GM19240 (cell line): ENCODE measurements at regions not wholly inside any gene's neighbourhood (a gene's known extent, or its start where the extent isn't known, plus 50 kb on each side); places are given as distances from the start of the nearest gene placed in this dataset.

Experiments
- DNase-seq: peaks from one replicate; pipeline ENCODE4 v3.0.0; 2011; ENCODE audit warnings: low spot score; ENCODE audit not compliant: insufficient read length

DNA sequence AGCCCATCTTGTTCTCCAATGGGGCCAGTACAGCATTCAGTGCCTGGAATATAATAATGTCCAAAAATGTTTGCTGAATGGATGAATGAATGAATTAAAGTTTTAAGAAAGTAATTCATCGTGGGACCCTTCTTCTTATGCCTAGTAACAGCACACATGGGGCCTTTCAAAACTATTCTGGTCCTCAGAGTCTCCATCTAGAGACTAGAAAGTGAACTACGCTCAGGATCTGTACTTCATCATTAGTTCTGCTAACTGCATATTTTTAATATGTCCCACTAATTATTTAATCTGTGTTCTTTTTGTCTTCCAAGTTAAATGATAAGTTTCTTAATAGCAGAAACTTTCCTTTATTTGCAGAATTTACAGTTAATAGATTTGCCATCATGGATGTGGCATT is 172.5 kb downstream of the SMAD2 start:
- DNase-seq, result no peak

DNA sequence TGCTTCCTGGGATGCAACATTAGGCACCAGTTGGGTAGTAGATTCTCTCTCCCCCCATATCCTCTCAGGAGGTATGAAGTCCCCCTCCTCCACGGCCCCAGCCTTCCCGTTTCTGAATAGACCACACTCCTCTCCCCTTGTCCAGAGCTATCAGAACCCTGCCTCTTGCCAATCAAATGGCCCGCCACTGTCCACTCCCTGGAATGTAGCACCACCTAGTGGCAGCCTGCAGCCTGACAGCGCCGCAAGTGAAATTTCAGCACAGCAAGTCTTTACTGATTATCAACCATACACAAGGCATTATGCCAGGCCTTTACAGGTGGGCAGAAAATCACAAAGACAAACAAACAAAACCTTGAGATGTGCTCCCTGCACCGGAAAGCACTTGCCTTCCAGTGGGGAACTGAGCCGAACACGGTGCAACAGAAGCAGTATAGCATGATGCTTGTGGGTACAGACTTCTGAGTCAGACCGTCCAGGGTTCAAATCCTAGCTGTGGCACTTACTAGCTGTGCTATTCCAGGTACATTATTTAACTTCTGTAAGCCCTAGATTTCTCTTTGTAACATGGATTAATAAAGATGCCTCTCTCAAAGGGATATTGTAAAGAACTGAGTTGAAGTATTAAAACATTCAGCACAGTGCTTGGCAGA is 174.0 kb downstream of the SMAD2 start:
- peak; percentile 28 for DNase-seq

DNA sequence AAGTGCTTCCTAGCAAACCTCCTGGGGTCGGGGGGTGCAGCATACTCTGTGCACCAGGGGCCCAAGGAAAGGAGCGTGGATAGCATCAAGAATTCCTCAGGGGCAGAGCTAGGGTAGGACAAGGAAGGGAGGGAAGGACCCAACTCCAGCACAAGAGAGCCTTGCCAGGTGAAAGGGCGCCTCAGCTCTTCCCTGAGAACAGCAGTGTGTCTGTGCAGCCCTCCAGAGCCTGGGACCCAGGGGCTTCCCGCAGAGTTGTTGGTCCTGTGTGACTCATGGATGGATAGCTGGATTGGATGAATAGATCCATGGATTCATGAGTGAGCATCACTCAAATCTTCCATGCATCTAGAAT is 175.4 kb downstream of the SMAD2 start:
- no peak for DNase-seq

DNA sequence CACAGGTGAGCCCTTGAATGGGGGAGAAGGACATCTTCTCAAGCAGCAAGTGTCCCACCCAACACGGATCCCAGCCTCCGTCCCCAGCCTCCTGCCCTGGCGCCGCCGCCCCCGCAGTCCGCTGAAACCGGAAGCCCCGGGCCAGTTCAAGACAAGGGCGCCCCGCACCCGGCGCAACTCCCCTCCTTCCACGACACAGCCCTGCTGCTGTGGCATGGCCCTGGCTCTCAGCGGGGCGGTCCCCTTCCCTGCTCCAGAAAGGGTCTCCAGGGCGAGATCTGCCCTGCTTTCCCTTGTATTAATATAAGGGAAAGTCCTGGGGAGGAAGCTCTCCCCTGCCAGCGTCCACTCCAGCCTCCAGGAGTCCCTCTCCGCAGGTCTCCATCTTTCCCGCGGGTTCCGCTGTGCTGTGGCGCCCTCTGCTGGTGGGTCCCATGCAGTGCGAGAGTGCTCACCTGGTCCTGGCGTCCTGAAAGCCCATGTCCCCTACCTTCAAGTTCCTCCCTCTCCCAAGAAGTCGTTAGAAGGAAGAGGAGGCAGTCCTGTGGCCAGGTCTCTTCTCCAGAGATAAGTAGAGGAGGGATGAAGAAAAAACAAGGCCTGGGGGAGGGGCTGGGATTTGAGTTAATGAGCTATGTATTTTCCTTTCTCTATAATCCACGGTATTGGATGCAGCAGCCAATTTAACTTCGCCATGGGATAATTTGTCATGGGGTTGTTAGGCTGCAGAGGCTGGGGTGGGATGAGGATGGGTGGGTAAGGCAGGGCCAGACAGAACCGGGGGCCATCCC is 176.0 kb downstream of the SMAD2 start:
- peak; percentile 23 for DNase-seq

DNA sequence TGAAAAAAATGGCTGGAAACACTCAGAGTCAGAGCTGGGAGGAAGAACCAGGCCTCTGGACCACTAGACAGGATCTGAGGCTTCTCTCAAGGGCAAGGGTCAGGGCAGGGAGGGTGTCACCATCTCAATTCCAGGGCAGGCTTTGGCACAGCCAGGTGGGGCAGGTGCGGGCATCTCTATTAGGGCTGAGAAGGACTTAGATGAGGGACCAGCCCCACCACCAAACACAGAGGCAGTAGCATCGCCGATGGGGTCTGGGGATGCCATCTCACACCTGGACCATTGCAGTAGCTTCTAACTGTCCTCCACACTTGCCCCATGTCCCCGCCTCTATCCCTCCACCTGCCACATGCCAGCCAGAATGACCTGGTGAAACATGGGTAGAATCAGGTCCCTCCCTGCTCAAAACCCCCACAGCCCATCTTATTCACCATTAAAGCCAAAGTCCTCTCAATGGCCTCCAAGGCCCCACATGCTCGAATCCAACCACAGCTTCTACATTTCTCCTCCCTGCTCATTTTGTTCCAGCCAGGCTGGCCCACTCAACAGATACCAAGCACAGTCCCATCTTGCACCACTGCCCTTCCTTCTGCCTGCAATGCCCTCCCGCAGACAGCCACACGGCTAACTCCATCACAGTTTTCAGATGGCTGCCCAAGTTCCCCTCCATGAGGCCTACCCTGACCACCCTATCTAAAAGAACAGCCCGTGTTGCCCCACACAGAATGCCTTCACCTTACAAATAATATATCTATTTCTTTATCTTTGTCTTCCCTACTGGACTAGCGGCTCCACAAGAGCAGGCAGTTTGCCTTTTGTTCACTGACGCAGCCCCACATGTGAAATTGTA is 177.4 kb downstream of the SMAD2 start:
- DNase-seq, result no peak

DNA sequence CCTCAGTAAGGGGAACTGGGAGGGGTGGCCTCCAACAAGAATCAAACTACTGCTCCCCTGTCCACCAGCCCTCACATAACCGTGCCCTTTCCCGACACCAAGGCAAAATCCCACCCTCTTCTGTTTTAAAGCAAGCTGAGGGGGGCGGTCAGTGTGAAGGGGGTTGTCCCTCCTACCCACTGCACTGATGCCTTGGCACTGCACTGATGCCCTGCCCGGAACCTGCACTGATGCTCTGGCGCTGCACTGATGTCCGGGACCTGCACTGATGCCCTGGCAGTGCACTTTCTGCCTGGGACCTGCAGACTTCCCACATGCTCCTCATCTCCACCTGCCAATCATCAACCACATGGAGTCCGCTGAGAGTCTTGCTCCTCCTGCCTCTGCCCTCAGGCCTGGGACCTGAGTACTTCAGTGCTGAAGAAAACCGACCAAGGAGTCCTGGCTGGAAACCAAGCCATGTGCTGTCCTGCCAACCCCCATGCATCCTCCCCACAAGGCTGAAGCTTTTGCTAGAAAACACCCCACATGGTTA is 179.5 kb downstream of the SMAD2 start:
- DNase-seq, result no peak

DNA sequence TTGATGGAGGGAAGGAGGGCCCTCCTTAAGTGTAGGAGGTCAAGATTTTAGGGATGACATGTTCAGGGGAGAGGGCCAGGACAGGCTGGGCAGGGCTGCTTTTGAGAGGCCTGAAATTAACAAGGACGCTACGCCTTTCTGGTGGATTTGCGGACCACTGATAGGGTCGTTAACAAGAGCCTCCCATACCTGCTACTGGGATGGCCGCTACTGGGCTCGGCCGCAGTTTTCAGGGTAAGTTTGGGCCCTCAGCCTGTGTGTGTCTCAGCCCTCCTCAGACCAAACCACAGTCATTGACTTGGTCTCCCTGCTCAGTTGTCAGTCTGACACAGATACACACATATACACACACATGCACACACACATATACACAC is 180.9 kb downstream of the SMAD2 start:
- DNase-seq, result no peak

DNA sequence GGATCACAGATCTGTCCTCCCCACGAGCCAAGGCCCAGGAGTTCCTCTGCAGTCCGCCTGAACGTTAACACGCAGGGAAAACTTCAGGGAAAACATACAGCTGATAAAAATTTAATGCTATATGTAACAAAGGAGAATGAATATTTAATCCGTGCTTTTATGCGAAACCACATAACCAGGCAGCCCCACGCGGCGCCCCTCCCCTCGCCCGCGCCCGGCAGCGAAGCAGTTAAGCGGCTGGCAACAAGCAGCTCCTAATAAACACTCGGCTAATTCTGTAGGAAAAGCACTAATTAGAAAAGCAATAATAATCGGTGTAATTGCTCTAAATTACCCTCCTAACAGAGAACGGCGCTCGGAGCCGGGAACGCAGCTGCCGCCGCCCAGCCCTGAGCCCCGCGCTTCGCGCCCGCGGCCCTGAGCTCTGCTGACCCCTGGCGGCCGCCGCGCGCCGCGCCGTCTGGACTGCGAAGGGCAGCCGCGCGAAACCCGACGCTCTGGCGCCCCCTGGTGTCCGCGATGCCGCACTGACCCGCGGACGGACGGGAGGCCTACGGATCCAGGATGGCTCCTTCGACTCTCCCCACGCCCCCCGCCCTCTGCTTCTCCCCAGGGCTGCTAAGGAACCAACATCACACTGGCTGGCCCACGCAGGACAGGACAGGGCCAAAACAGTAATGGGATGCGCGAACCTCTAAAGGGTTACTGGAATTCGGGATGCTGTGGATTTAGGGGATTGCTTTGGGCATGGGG is 181.4 kb downstream of the SMAD2 start:
- DNase-seq, result peak; percentile 66

DNA sequence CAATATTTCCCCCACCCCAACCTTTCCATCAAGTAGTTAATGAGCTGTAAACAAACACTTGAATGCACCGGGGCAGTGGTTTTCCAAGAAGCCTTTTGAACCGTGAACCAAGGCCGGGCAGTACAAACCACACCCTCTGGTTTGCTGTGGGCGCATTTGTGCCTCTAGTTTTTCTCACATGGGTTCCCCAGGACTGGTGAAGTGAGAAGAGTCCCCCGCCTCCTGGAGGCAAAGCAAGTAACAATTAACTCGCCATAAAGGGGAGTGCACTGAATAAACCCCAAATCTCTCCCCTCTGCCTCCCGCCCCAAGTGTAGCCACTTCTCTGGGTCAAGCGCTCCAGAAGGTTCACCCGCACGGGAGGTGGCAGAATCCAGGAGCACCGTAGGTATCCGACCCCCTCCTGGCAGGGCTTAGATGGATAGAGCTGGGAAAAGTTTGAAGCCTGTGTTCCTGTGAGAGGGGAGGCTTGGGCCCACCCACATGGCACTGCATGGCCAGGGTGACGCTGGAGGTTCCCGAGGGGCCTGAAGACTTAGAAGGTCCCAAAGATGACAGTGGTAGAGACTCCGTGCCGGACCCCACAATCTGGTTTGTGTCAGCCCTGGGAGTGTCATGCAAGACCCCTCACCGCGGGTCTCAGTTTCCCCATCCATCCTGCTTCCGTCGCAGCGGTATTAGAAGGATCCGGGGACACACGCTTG is 182.2 kb downstream of the SMAD2 start:
- no peak for DNase-seq

DNA sequence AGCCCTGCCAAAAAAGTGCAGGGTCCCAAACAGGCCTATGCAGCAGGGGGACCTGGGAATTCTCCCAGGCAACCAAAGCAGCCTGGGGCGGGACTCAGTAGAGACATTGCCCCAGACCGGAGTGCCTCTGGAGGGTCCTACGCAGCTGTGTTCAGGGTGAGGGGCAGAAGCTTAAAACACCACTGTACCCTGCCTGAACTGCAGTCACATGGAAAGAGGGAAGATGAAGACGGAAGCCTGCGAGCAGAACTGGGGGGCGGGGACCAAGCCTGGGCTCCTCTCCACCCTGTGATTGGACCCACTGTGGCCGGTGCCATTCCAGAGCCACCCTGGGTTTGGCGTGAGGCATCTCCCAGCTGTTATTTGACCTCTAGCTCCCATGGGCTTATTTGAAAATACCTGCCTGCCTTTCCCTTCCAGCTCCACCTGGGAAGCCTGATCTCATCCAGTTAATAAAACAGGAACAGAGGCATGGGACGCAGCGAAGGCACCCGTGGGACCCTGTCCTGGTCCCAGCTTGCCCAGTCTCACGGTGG is 183.1 kb downstream of the SMAD2 start:
- DNase-seq, result no peak

DNA sequence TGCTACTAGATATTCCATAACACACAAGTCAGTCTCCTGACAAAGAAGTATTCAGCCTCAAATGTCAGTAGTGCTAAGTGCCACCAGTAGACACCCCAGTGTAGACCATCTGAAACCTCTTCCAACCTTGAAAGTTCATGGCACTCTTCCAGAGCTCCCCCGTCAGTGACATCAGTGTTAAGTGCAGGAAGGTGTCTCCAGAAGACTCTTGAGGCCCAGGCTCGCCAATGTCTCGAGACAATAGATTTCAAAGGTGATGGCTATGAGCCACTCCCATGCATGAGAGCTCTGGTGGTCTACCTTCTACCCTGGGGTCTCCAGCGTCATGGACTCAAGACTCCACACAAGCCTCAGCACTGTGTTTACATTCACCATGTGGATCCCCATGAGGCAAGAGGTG is 183.8 kb downstream of the SMAD2 start:
- DNase-seq, result no peak

DNA sequence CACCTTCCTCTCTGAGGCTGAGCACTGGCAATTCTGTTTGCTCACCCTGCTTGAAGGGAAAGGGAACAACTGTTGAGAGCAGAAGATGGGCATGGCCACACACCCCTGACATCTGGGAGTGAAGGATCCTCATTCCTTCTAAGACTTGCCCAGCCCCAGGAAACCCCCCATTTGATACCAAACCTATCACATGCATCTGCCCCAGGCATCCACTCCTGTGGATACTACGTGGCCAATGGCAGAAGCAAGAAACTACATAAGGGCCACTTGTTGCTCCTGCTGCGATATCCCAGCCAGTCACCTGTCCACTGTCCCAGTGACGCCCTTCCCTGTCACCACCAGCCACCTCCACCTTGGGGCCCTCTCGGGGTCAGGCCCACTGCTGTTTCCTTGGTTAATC is 185.2 kb downstream of the SMAD2 start:
- no peak for DNase-seq

DNA sequence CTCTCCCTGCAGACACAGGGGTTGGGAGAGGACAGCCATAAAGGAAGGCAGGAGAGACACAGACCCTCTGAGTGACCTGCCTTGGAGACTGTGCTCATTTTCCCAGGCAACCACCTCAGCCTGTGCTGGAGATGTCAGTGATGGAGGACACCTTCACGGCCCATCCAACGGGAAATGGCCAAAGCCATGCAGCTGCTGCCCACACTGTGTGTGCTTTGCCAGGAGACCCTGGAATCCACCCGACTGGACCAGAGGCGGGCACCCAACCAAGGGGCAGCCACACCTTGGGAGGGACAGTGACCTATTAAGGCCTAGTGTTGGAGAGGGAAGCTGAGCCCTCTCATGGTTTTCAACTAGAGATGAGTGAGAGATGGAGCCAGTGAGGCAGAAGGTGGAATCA is 192.5 kb downstream of the SMAD2 start:
- no peak for DNase-seq

DNA sequence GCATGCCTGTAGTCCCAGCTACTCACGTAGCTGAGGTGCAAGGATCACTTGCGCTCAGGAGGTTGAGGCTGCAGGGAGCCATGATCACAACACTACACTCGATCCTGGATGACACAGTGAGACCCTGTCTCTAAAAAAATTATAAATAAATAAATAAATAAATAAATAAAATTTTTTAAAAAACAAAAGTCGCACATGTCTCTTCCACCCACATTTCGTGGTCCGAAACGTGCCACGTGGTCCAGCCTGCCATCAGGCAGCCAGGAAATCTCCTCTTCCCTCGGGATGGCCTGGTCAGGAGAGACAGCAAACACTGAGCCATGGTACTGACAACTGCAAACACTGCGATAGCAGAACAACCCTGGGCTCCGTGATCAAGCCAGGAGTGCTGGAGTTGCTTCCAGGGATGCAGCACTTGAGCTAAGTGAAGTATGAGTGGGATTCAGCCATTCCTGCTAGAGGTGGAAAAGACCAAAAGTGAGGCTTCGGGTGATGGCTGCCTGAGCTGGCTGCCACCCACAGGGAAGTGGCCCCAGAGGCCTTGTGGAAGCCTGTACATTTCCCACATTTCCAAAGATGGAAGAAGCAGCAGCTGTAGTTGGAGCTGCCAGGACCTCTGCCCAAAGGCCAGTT is 193.1 kb downstream of the SMAD2 start:
- no peak for DNase-seq

DNA sequence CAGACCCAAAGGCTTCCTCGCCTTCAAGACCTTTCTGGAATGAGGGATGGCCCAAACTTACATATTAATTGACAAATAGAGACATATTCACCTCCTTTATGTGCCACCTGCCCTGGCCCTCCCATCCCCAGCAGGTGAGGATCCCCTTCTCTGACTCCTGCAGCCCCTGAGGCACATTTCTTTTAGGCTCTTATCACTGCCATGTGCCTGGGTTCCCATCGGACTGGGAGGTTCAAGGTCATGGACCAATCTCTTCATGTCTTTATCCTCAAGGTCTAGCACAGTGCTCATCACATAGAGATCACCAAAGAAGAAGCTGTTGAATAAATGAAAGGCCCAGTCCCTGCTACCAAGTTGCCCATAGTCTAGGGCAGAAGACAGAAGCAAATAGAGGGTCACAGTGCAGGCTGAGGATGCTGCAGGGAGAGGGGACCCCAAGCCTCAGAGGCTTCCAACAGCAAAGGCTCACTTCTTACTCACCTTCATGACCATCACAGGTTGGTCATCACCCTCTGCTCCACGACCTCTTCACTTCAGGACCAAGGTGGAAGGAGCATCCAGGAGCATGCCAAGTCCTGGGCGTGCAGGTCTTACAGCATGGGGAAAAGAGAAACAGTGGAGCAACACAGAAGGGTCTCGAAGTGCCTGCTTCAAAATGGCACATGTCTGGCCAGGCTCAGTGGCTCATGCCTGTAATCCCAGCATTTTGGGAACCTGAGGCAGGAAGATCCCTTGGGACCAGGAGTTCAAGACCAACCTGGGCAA is 193.9 kb downstream of the SMAD2 start:
- DNase-seq, result no peak

DNA sequence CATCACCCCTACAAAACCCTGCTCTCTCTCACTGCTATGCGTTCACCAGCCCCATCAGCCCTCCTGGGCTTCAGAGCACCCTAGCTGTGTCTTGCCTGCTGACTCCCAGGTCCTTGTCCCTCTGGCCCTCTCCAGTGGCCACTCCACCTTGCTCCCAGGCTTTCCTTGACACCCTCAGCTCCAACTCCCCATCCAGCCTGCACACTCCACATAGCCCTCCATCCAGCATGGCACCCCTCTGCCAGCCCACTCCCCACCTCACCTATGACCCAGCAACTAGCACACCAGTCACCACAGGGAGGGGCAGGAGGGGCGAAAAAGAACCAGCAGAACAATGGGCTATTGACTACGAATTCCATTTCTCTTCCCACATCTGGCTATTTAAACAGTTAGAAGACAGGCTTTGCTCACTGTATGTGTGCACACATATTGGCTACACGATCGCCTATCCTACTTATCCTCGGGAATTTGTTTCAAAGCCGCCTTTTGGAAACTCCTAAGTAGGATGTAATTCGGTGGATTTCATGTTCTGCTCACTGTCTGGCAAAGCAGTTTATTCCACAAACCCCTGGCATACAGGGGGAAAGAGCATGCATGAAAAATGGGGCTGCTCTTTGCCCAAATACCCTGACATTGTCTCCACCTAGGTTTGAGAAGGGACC is 195.3 kb downstream of the SMAD2 start:
- no peak for DNase-seq

DNA sequence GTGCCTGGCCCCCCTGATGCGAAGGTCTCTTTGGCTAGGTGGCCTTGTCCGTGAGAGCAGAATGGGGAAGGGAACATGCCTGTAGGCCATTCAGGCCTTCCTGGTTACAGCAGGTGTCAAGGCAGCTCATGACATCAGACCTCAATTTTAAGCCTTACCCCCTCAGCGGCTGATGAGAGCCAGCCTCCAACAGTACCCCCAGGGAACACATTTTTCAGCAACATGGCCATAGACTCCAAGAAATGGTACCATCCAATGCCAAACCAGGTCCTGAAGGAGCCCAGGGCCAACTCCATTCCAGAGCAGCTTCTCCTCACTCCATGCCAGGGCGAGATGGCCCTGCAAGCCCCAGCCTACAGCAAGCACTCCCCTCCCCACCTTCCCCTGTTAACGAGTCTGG is 199.2 kb downstream of the SMAD2 start:
- DNase-seq, result no peak

DNA sequence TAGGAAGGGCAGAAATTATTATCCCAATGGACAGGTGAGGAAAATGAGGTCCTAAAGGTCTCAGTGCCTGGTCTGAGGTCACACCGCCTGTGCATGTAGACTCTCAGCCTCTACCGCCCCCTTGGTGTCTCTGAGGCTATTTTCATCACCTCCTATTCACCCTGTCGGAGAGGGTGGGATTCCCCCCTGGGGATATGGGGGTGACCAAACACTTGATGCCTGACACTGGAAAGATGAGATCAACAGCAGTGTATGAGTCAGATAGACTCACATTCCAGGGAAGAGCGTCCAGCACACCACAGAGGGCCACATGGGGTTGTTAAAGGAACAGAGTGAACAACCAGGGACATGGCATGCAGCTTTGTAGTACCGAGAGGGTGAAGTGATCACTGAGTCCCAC is 199.7 kb downstream of the SMAD2 start:
- no peak for DNase-seq

DNA sequence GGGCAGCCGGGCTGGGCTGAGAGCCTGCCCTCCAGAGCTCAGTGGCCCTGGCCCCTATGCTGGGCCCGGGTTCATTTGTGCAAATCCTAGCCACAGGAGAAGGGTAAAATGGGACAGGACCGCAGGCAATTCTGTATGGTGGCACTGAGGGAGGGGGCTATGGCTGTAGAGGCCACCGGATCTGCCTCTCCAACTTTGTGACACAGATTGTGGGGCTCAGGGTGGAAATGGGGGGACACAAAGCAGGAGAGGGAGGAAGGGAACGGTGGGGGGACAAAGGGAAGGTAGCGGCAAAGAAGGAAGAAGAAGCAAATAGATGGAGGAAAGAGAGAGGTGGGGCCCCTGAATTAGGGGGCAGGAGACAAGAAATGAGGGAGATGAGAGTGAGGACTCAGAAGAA is 201.1 kb downstream of the SMAD2 start:
- no peak for DNase-seq
